HG02759 (cell line): ENCODE measurements at regions not wholly inside any gene's neighbourhood (a gene's known extent, or its start where the extent isn't known, plus 50 kb on each side); places are given as distances from the start of the nearest gene placed in this dataset.

Experiments
- ATAC-seq: cut with Tn5 transposase; IDR thresholded peaks from one replicate; pipeline ENCODE4 v1.9.1; 2021; ENCODE audit warnings: mild to moderate bottlenecking, moderate library complexity; ENCODE audit not compliant: unreplicated experiment

- ATAC-seq: no peak
Observed at GRCh38 chr5:29779141-29779540, 1414.3 kb upstream of the CDH6 start.

GRCh38 chr5:29777373-29777772 lies 1416.1 kb upstream of the CDH6 start:
- no peak for ATAC-seq

GRCh38 chr5:29770936-29771335 lies 1422.5 kb upstream of the CDH6 start:
- no peak for ATAC-seq

- no peak for ATAC-seq
Observed at GRCh38 chr5:29769474-29769873, 1424.0 kb upstream of the CDH6 start.

GRCh38 chr5:29758986-29759421 lies 1434.5 kb upstream of the CDH6 start:
- ATAC-seq: no peak

- ATAC-seq: no peak
Observed at GRCh38 chr5:29750453-29750852, 1443.0 kb upstream of the CDH6 start.

- no peak for ATAC-seq
Observed at GRCh38 chr5:29744618-29745017, 1448.9 kb upstream of the CDH6 start.

- no peak for ATAC-seq
Observed at GRCh38 chr5:29720954-29721353, 1472.5 kb upstream of the CDH6 start.

GRCh38 chr5:29719171-29719570 lies 1474.3 kb upstream of the CDH6 start:
- ATAC-seq: no peak

- ATAC-seq: no peak
Observed at GRCh38 chr5:29715167-29715566, 1478.3 kb upstream of the CDH6 start.

GRCh38 chr5:29702875-29703274 lies 1490.6 kb upstream of the CDH6 start:
- no peak for ATAC-seq

GRCh38 chr5:29701600-29701999 lies 1491.9 kb upstream of the CDH6 start:
- no peak for ATAC-seq

- ATAC-seq: no peak
Observed at GRCh38 chr5:29697785-29698414, 1495.6 kb upstream of the CDH6 start.

- no peak for ATAC-seq
Observed at GRCh38 chr5:29697278-29697677, 1496.2 kb upstream of the CDH6 start.

- no peak for ATAC-seq
Observed at GRCh38 chr5:29672678-29673077, 1520.8 kb upstream of the CDH6 start.

- no peak for ATAC-seq
Observed at GRCh38 chr5:29662876-29663275, 1530.6 kb upstream of the CDH6 start.

- no peak for ATAC-seq
Observed at GRCh38 chr5:29654954-29655353, 1538.5 kb upstream of the CDH6 start.

GRCh38 chr5:29649321-29649720 lies 1544.2 kb upstream of the CDH6 start:
- no peak for ATAC-seq

GRCh38 chr5:29642601-29643000 lies 1550.9 kb upstream of the CDH6 start:
- ATAC-seq: no peak

- no peak for ATAC-seq
Observed at GRCh38 chr5:29614206-29614605, 1579.3 kb upstream of the CDH6 start.

- ATAC-seq: no peak
Observed at GRCh38 chr5:29588236-29588635, 1605.2 kb upstream of the CDH6 start.

GRCh38 chr5:29587832-29588231 lies 1605.7 kb upstream of the CDH6 start:
- no peak for ATAC-seq

- ATAC-seq: no peak
Observed at GRCh38 chr5:29568028-29568427, 1625.5 kb upstream of the CDH6 start.
